ENCODE measurements at regions not wholly inside any gene's neighbourhood (a gene's known extent, or its start where the extent isn't known, plus 50 kb on each side); places are given as distances from the start of the nearest gene placed in this dataset.
A peak's percentile ranks its signal among the peaks of the same experiment; 100 is the strongest.

DNA sequence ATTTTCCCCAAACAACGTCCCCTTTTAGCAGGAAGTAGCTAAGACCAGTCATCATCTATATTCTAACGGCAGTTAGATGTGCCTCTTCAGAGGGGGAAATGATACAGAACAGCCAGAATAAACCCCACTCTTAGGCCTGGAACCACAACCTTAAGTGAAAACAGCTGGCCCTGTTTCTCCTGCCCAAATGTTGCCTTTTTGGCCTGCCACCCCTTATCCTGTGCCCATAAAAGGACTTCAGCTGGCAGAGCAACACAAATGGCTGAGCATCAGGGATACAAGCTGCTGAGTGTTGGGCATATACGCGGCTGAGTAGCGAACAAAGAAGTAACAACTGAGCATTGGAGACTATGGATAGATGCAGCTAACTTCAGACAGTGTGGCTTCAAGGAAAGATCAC, 1491.4 kb downstream of the LRRC4C start:
- Histone ChIP-seq H3K27me3 (no peaks in the 10 kb centered on the region), H3K9me3 (no peaks in the 10 kb centered on the region), H3K4me1 (no peaks in the 10 kb centered on the region), H3K4me3 (no peak overlapping the region), H3K27ac (no peak overlapping the region), H3K36me3 (no peaks in the 10 kb centered on the region)
- TF ChIP-seq, protein P1, sequence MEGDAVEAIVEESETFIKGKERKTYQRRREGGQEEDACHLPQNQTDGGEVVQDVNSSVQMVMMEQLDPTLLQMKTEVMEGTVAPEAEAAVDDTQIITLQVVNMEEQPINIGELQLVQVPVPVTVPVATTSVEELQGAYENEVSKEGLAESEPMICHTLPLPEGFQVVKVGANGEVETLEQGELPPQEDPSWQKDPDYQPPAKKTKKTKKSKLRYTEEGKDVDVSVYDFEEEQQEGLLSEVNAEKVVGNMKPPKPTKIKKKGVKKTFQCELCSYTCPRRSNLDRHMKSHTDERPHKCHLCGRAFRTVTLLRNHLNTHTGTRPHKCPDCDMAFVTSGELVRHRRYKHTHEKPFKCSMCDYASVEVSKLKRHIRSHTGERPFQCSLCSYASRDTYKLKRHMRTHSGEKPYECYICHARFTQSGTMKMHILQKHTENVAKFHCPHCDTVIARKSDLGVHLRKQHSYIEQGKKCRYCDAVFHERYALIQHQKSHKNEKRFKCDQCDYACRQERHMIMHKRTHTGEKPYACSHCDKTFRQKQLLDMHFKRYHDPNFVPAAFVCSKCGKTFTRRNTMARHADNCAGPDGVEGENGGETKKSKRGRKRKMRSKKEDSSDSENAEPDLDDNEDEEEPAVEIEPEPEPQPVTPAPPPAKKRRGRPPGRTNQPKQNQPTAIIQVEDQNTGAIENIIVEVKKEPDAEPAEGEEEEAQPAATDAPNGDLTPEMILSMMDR (IDR thresholded peaks at IDR 0.05): no peak
- TF ChIP-seq POLR2A (IDR thresholded peaks at IDR 0.05): no peak
- intact Hi-C loops (cut with DNase I): no loop called here
- DNase-seq (no peak), ATAC-seq (no peak)
- 78 to 88% (median 85%) methylated on average over 5 of the region's 5 CpGs for WGBS, 4 donors

DNA sequence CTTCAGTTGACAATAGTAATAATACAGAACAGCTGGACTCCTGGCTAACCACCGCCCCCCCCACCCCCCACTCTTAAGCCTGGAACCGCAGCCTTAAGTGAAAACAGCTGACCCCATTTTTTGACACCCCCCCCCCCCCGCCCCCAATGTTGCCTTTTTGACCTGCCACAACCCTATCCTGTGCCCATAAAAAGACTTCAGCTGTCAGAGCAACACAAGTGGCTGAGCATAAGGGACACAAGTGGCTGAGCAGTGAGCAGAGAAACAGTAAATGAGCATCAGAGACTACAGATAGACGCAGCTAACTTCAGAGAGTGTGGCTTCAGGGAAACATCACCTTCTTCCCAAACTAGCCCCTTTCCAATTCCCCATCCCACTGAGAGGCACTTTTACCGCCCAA, 1493.8 kb downstream of the LRRC4C start:
- DNase-seq (no peak), ATAC-seq (no peak)
- TF ChIP-seq POLR2A (IDR thresholded peaks at IDR 0.05): no peak
- TF ChIP-seq, protein P1 (IDR thresholded peaks at IDR 0.05): no peak
- no peak overlapping the region for H3K4me3 ChIP-seq
- WGBS, 4 donors: 69 to 81% (median 71%) methylated on average over 4 to 5 of the region's 5 CpGs
- H3K27me3 ChIP-seq: no peaks in the 10 kb centered on the region
- intact Hi-C loops (cut with DNase I): no loop called here
- no peaks in the 10 kb centered on the region for H3K9me3 ChIP-seq
- no peak overlapping the region for H3K27ac ChIP-seq
- H3K36me3 ChIP-seq: no peaks in the 10 kb centered on the region
- no peaks in the 10 kb centered on the region for H3K4me1 ChIP-seq

DNA sequence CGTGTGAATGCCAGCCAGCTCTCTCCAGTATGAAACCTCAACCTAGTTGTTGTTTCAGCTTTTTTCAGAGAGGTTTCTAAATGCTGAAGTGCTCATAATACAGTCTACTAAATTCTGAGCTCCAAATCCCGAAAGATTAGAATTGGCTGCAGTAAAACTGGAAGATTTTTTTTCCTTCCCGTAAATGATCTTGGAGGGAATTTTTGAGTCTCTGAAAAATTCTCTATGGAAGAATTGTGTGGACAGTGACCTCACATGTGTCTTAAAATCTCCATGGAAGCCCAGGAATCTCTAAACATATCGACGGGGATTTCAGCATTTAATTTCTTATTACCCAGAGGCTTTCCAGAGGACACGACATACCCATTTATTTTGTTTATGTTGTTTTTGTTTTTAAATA, 1499.2 kb downstream of the LRRC4C start:
- H3K27ac ChIP-seq: no peak overlapping the region
- no peak for ATAC-seq
- H3K36me3 ChIP-seq: no peaks in the 10 kb centered on the region
- DNase-seq: no peak
- no peaks in the 10 kb centered on the region for H3K9me3 ChIP-seq
- no peaks in the 10 kb centered on the region for H3K27me3 ChIP-seq
- WGBS, 4 donors: 64 to 71% (median 68%) methylated on average over 6 of the region's 6 CpGs
- intact Hi-C loops (cut with DNase I): no loop called here
- H3K4me3 ChIP-seq: peak overlapping the region in 1 of 12 donors; percentile 18
- no peaks in the 10 kb centered on the region for H3K4me1 ChIP-seq
- no peak for TF ChIP-seq POLR2A (IDR thresholded peaks at IDR 0.05)
- TF ChIP-seq, protein P1 (IDR thresholded peaks at IDR 0.05): no peak

DNA sequence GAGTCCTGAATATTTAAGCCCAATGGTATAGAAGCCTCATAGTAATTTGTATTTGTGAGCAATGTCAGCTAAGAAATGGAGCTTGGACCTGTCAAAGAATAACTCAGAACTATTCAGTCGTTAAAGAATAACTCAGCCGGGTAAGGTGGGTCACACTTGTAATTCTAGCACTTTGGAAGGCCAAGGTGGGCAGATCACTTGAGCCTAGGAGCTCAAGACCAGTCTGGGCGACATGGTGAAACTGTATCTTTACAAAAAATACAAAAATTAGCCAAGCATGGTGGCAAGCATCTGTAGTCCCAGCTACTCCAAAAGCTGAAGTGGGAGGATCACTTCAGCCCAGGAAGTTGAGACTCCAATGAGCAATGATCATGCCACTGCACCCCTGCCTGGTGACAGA, 1526.5 kb downstream of the LRRC4C start:
- H3K9me3 ChIP-seq: peaks cover 0 to 16% (median 0%) of the 10 kb centered on the region in 12 donors
- ATAC-seq (no peak), DNase-seq (no peak)
- H3K36me3 ChIP-seq: no peaks in the 10 kb centered on the region
- no peaks in the 10 kb centered on the region for H3K4me1 ChIP-seq
- H3K27ac ChIP-seq: no peak overlapping the region
- TF ChIP-seq, protein P1 (IDR thresholded peaks at IDR 0.05): no peak
- TF ChIP-seq POLR2A (IDR thresholded peaks at IDR 0.05): no peak
- H3K27me3 ChIP-seq: no peaks in the 10 kb centered on the region
- intact Hi-C loops (cut with DNase I): no loop called here
- H3K4me3 ChIP-seq: no peak overlapping the region
- WGBS, 4 donors: 72 to 95% (median 81%) methylated on average over 3 of the region's 3 CpGs
